Colonic mucosa (tissue), 4 donors: ENCODE measurements at regions not wholly inside any gene's neighbourhood (a gene's known extent, or its start where the extent isn't known, plus 50 kb on each side); places are given as distances from the start of the nearest gene placed in this dataset.
"Not testable (repeated sequence)": the region's sequence is repeated elsewhere in the genome, so short reads cannot be mapped to it uniquely, and the experiment has no call there.

ENCODE experiments used
- DNase-seq: peaks from one replicate; pipeline ENCODE4 v3.0.0-alpha.2; 2020
- H3K27ac ChIP-seq: fragments of 200-600 bp; one replicate; pipeline ENCODE4 v1.8.0; 2021
- H3K27me3 ChIP-seq: fragments of 200-600 bp; one replicate; pipeline ENCODE4 v1.8.0; 2021
- H3K36me3 ChIP-seq: fragments of 200-600 bp; one replicate; pipeline ENCODE4 v1.8.0; 2021
- H3K4me1 ChIP-seq: fragments of 200-600 bp; one replicate; pipeline ENCODE4 v1.8.0; 2021; ENCODE audit warnings: mild to moderate bottlenecking
- H3K4me3 ChIP-seq: fragments of 200-600 bp; one replicate; pipeline ENCODE4 v1.8.0; 2021
- H3K9ac ChIP-seq, 2 donors: one replicate each; pipeline ENCODE4 v1.7.0; 2013; ENCODE audit warnings: control low read depth in 2 of 2, low read depth in 2 of 2, low read length in 2 of 2
- H3K9me3 ChIP-seq: fragments of 200-600 bp; one replicate; pipeline ENCODE4 v1.8.0; 2021
- intact Hi-C: fragments of 100-400 bp; cut with DNase I; formaldehyde crosslinking; loops from one replicate; pipeline ENCODE4 v1.14.1; 2022
- TF ChIP-seq, protein P1 (sequence below): fragments of 200-600 bp; IDR thresholded peaks from one replicate; pipeline ENCODE4 v1.8.0; 2022; ENCODE audit warnings: antibody characterized with exemption, mild to moderate bottlenecking
- donor health status: healthy.
- donor health status: DM: no; HTN: no; CAD: no.
- donor health status: DM: no; HTN: no; CAD: no.

DNA sequence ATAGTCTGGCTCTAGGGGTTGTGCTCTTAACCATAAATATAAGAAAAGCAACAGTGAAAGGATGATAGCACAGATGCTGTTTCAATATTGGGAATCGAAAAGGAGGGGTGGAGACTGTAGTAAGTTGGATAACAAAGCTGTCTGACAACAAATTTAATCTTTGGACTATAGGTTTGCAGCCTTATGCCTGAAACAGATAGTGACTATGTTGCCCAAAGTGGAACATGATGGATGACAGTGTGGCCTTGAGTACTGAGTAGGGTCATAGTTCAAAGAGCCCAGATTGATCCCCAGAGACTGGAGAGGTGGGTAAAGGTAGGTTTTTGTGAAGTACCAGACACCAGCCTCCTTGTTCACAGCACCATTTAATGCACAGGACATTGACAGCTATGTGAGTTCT, 144.0 kb upstream of the PALMD start:
- Histone ChIP-seq H3K9ac (no peak overlapping the region), H3K27me3 (no peaks in the 10 kb centered on the region), H3K36me3 (no peaks in the 10 kb centered on the region), H3K27ac (no peak overlapping the region), H3K9me3 (no peaks in the 10 kb centered on the region), H3K4me1 (no peaks in the 10 kb centered on the region), H3K4me3 (no peak overlapping the region)
- intact Hi-C loops: no loop called here
- TF ChIP-seq, protein P1, sequence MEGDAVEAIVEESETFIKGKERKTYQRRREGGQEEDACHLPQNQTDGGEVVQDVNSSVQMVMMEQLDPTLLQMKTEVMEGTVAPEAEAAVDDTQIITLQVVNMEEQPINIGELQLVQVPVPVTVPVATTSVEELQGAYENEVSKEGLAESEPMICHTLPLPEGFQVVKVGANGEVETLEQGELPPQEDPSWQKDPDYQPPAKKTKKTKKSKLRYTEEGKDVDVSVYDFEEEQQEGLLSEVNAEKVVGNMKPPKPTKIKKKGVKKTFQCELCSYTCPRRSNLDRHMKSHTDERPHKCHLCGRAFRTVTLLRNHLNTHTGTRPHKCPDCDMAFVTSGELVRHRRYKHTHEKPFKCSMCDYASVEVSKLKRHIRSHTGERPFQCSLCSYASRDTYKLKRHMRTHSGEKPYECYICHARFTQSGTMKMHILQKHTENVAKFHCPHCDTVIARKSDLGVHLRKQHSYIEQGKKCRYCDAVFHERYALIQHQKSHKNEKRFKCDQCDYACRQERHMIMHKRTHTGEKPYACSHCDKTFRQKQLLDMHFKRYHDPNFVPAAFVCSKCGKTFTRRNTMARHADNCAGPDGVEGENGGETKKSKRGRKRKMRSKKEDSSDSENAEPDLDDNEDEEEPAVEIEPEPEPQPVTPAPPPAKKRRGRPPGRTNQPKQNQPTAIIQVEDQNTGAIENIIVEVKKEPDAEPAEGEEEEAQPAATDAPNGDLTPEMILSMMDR: no peak
- no peak for DNase-seq

DNA sequence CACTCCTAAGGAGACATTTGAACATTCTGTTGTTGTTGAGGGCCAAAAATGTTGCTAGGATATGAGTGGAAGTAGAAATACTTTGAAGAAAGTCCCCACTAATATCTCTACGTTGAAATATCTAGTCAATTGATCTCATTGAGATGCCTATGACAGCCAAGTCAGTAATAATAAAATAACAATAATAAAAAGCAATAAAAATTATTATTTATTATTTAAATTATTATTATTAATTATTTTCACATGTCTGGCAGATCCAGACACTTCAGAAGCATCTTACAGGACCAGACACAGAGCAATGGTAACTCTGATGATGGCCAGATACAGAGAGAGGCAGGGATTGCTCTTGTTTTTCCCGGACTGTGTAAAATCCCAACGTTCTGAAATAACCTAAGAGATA, 143.5 kb upstream of the PALMD start:
- H3K36me3 ChIP-seq: no peaks in the 10 kb centered on the region
- H3K27me3 ChIP-seq: no peaks in the 10 kb centered on the region
- H3K27ac ChIP-seq: no peak overlapping the region
- no peak for DNase-seq
- H3K9me3 ChIP-seq: no peaks in the 10 kb centered on the region
- intact Hi-C loops: no loop called here
- TF ChIP-seq, protein P1: no peak
- H3K4me1 ChIP-seq: no peaks in the 10 kb centered on the region
- H3K4me3 ChIP-seq: no peak overlapping the region
- H3K9ac ChIP-seq: no peak overlapping the region

DNA sequence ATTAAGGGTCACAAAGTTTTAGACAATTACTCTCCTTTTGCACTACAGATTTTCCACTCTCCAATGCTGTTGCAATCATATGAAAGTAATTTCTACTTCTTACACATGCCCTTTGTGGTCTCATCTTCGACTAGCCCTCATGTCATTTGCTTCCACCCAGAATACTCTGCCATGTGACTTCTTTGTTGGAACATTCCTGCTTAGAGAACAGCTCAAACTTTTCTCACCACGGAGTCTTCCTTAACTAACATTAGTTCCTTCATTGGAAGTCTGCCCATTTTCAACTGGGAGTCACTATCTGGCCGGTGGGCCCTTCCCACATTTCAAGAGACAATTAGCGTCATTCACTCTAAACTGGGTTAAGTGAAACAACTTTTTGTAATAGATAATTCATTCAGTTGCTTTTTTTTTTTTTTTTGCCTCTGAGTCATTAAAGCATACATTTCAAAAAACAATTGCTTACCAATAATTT, 142.6 kb upstream of the PALMD start:
- no peaks in the 10 kb centered on the region for H3K36me3 ChIP-seq
- H3K9ac ChIP-seq: no peak overlapping the region
- no peaks in the 10 kb centered on the region for H3K9me3 ChIP-seq
- no peak overlapping the region for H3K4me3 ChIP-seq
- H3K4me1 ChIP-seq: no peaks in the 10 kb centered on the region
- TF ChIP-seq, protein P1: no peak
- intact Hi-C loops: no loop called here
- no peak overlapping the region for H3K27ac ChIP-seq
- H3K27me3 ChIP-seq: no peaks in the 10 kb centered on the region
- DNase-seq: no peak

DNA sequence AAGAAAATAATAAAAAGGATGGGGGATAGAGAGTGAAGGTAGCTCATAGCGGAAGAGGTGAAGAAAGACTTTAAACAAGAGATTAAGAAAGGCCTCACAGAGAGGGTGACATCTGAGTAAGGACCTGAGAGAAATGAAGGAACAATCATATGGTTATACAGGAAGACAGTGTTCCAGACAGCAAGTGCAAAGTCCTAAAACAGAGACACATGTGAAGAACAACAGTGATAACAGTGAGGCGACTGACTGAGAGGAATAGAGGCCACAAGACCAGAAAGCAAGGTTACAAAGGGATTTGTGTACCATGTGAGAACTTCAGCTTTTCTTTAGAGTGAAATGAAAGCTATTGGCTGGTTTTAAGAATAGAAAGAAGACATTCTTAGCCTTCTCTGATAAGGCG, 141.6 kb upstream of the PALMD start:
- no peak for DNase-seq
- Histone ChIP-seq H3K27ac (no peak overlapping the region), H3K4me1 (no peaks in the 10 kb centered on the region), H3K4me3 (no peak overlapping the region), H3K9me3 (no peaks in the 10 kb centered on the region), H3K36me3 (no peaks in the 10 kb centered on the region), H3K9ac (no peak overlapping the region), H3K27me3 (no peaks in the 10 kb centered on the region)
- TF ChIP-seq, protein P1: no peak
- intact Hi-C loops: no loop called here

DNA sequence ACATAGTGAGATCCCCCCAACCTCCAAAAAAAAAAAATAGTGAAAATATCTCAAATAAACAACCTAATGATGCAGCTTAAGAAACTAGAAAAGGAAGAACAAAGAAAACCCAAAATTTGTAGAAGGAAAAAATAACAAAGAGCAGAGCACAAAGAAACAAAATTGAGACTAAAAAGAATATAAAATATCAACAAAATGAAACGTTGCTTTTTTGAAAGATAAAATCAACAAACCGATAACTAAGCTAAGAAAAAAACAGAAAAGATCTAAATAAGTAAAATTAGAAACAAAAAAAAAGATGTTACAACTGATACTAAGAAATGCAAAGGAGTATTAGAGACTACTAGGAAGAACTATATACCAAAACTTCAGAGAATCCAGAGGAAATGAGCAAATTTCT, 139.3 kb upstream of the PALMD start:
- Histone ChIP-seq H3K36me3 (no peaks in the 10 kb centered on the region), H3K4me1 (no peaks in the 10 kb centered on the region), H3K27ac (no peak overlapping the region), H3K9me3 (no peaks in the 10 kb centered on the region), H3K9ac (no peak overlapping the region), H3K4me3 (no peak overlapping the region), H3K27me3 (no peaks in the 10 kb centered on the region)
- intact Hi-C loops: no loop called here
- DNase-seq: no peak
- TF ChIP-seq, protein P1: no peak

DNA sequence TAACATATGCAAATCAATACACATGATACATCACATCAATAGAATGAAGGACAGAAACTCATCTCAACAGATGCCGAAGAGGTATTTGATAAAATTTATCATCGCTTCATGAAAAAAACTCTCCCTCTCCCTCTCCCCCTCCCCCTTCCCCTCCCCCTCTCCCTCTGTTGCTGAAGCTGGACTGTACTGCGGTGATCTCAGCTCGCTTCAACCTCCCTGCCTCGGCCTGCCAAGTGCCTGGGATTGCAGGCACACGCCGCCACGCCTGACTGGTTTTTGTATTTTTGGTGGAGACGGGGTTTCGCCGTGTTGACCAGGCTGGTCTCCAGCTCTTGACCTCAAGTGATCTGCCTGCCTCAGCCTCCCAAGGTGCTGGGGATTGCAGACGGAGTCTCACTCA, 138.5 kb upstream of the PALMD start:
- intact Hi-C loops, H3K9me3 ChIP-seq, H3K9ac ChIP-seq, H3K36me3 ChIP-seq, H3K27me3 ChIP-seq, DNase-seq, H3K27ac ChIP-seq, H3K4me3 ChIP-seq, H3K4me1 ChIP-seq: not testable (repeated sequence)
